Uterus (tissue), 3 donors: ENCODE measurements at regions not wholly inside any gene's neighbourhood (a gene's known extent, or its start where the extent isn't known, plus 50 kb on each side); places are given as distances from the start of the nearest gene placed in this dataset.
"Not testable (repeated sequence)": the region's sequence is repeated elsewhere in the genome, so short reads cannot be mapped to it uniquely, and the experiment has no call there.

Source experiments
- DNase-seq, 2 donors: peaks; one replicate each; pipeline ENCODE4 v3.0.0-alpha.2; 2019 to 2020
- H3K27ac ChIP-seq, 2 donors: fragments of 200-600 bp; sonication (generic); 1 replicate in 1 of 2; 2 replicates in 1 of 2; pipeline ENCODE4 v1.5.1; 2016 to 2018
- H3K27me3 ChIP-seq, 2 donors: fragments of 200-600 bp; sonication (generic); one replicate each; pipeline ENCODE4 v1.5.1; 2018 to 2019; ENCODE audit warnings: control low read depth in 1 of 2
- H3K36me3 ChIP-seq, 2 donors: fragments of 200-600 bp; sonication (generic); one replicate each; pipeline ENCODE4 v1.5.1; 2019; ENCODE audit warnings: control low read depth in 1 of 2
- H3K4me1 ChIP-seq, 2 donors: fragments of 200-600 bp; sonication (generic); one replicate each; pipeline ENCODE4 v1.5.1; 2018 to 2019; ENCODE audit warnings: control low read depth in 1 of 2
- H3K4me3 ChIP-seq, 2 donors: fragments of 200-600 bp; sonication (generic); 1 replicate in 1 of 2; 2 replicates in 1 of 2; pipeline ENCODE4 v1.5.1; 2018 to 2019; ENCODE audit warnings: mild to moderate bottlenecking in 1 of 2
- H3K9me3 ChIP-seq, 2 donors: fragments of 200-600 bp; sonication (generic); one replicate each; pipeline ENCODE4 v1.5.1; 2019; ENCODE audit warnings: control low read depth in 1 of 2
- CTCF ChIP-seq, 4 experiments: fragments of 200-600 bp in 2 of 4; fragments of 450-650 bp in 2 of 4; sonication (generic) in 2 of 4; IDR thresholded peaks; one replicate each; pipeline ENCODE4 v1.5.1; 2016 to 2019; ENCODE audit warnings: antibody characterized with exemption in 4 of 4, mild to moderate bottlenecking in 2 of 4, moderate library complexity in 1 of 4
- POLR2A ChIP-seq, 2 donors: fragments of 450-650 bp; IDR thresholded peaks; one replicate each; pipeline ENCODE4 v1.6.1; 2016; ENCODE audit warnings: antibody characterized with exemption in 2 of 2, mild to moderate bottlenecking in 1 of 2, moderate library complexity in 1 of 2
- intact Hi-C: fragments of 100-400 bp; cut with DNase I; formaldehyde crosslinking; loops from one replicate; pipeline ENCODE4 v1.15.1; 2023; ENCODE audit warnings: low total_unique reads
- donor health status: DM: yes; HTN: yes; CAD: no.

GRCh38 chr4:158444621-158445020 lies 77.1 kb upstream of the RXFP1 start:
- intact Hi-C loops: no loop called here
- no peaks in the 10 kb centered on the region for H3K4me1 ChIP-seq
- no peak overlapping the region for H3K27ac ChIP-seq

GRCh38 chr4:158446106-158446505 lies 75.6 kb upstream of the RXFP1 start:
- no peaks in the 10 kb centered on the region for H3K27me3 ChIP-seq
- intact Hi-C loops: no loop called here
- no peak overlapping the region for H3K4me3 ChIP-seq
- no peak for TF ChIP-seq POLR2A (IDR thresholded peaks at IDR 0.05)
- TF ChIP-seq CTCF (IDR thresholded peaks at IDR 0.05): no peak
- H3K9me3 ChIP-seq: no peaks in the 10 kb centered on the region
- no peaks in the 10 kb centered on the region for H3K4me1 ChIP-seq
- DNase-seq: no peak
- no peaks in the 10 kb centered on the region for H3K36me3 ChIP-seq
- H3K27ac ChIP-seq: no peak overlapping the region

More at GRCh38 chr4:158444621-158445020, 77.1 kb upstream of the RXFP1 start:
- Histone ChIP-seq H3K4me3 (no peak overlapping the region), H3K27me3 (no peaks in the 10 kb centered on the region), H3K36me3 (no peaks in the 10 kb centered on the region), H3K9me3 (no peaks in the 10 kb centered on the region)
- no peak for TF ChIP-seq POLR2A (IDR thresholded peaks at IDR 0.05)
- TF ChIP-seq CTCF (IDR thresholded peaks at IDR 0.05): no peak
- no peak for DNase-seq

GRCh38 chr4:158450741-158451140 lies 70.9 kb upstream of the RXFP1 start:
- Histone ChIP-seq H3K9me3 (no peaks in the 10 kb centered on the region), H3K36me3 (no peaks in the 10 kb centered on the region), H3K27ac (no peak overlapping the region), H3K4me3 (no peak overlapping the region), H3K4me1 (no peaks in the 10 kb centered on the region), H3K27me3 (no peaks in the 10 kb centered on the region)
- no peak for DNase-seq
- TF ChIP-seq POLR2A (IDR thresholded peaks at IDR 0.05) (no peak), CTCF (IDR thresholded peaks at IDR 0.05) (no peak)
- intact Hi-C loops: no loop called here

- H3K4me3 ChIP-seq, H3K36me3 ChIP-seq, H3K27ac ChIP-seq, intact Hi-C loops, H3K27me3 ChIP-seq, H3K9me3 ChIP-seq, H3K4me1 ChIP-seq, DNase-seq: not testable (repeated sequence)
Measured at GRCh38 chr4:158452116-158452515, 69.6 kb upstream of the RXFP1 start.

GRCh38 chr4:158458271-158458895 lies 63.3 kb upstream of the RXFP1 start:
- intact Hi-C loops: no loop called here
- H3K27ac ChIP-seq: no peak overlapping the region

More at GRCh38 chr4:158458271-158458895, 63.3 kb upstream of the RXFP1 start:
- TF ChIP-seq CTCF (IDR thresholded peaks at IDR 0.05) (no peak), POLR2A (IDR thresholded peaks at IDR 0.05) (no peak)
- no peaks in the 10 kb centered on the region for H3K36me3 ChIP-seq
- no peaks in the 10 kb centered on the region for H3K27me3 ChIP-seq
- no peak for DNase-seq
- H3K4me3 ChIP-seq: no peak overlapping the region
- H3K9me3 ChIP-seq: no peaks in the 10 kb centered on the region
- H3K4me1 ChIP-seq: no peaks in the 10 kb centered on the region
